NCI-H1694 treated with DMSO at 0.1 percent for 48 hours (cell line): ENCODE measurements at regions not wholly inside any gene's neighbourhood (a gene's known extent, or its start where the extent isn't known, plus 50 kb on each side); places are given as distances from the start of the nearest gene placed in this dataset.

Experiments used
- DNase-seq: peaks from one replicate; lab custom pipeline; 2025; lab: John Stamatoyannopoulos, UW

DNA sequence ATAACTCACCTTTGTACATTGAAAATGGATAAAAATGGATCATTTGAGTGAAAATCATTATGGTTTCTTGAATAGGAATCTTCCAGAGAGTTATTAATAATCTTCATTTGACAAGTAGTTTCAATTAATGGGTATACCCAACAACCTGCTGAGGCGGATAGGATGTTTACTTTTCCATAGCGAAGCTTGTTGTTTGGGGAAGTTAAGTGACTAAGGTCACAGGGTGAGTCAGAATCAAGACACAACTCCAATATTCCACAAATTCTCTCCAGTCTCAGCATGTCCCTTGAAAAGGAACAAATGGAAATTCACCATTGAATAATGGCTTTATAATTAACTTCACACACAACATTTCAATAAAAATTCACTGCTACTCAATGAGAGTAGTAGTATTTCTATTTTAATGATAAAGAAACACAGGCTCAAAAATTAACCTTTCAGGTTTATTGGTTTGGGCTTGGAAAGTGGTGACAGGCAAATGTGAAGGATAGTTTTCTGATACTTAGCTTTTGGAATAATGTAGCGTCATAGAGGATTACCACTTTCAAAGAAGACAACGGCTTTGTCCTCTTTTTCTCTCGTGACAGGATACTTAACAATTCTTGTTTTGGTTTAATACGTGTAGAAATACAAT, 211.3 kb downstream of the GPD2 start:
- DNase-seq: no peak

DNA sequence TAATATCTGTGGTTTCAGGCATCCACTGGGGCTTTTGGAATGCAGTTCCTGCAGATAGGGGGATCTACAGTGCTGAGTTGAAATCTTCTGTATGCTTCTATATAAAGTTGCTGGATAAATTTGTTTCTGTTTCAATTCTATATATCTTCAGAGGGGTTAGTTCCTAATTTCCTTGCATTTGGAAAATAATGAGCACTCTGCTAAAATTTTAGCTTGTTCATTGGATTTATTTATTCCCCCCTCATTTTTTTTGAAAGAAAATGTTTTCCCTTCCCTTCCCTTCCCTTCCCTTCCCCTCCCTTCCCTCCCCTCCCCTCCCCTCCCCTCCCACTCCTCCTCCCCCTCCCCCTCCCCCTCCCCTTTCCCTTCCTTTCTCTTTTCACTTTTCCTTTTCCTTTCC, 212.3 kb downstream of the GPD2 start:
- DNase-seq: no peak

DNA sequence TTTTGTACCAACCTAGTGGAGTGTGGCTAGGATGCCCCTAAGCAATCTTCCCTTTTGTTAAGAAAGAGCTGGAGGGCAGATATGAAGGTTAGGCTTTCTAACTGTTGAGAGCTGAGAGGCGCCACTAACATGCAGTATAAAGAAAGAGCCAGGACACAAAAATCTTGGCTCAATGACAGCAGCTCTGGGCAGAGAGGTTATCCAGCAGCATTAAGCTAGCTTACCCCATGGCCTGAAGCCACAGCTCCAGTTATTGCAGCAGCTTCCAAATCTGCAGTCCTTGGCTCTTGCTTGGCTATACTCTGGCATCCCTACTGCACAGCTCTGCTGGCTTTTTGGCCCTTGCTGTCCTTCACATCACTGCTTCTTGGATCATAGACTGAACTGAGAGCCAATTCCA, 213.4 kb downstream of the GPD2 start:
- DNase-seq: no peak

DNA sequence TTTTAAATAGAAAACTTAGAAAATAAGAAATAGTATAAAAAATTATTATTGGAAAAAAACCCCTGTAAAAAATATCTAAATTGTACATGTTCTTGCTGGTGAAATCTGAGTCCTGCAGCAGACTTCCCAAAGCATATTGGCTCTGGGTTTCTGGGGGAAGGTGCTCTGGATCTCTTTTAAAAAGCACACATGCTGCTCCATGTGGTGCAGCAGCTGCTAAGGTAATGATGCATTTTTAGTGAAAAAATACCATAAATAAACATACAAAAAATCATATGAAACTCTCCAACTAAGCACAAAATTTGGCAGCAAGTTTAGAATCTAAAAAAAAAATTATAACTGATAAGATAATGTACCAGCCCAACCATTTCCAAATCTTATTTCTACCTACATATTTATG, 216.5 kb downstream of the GPD2 start:
- peak; percentile 69 for DNase-seq

DNA sequence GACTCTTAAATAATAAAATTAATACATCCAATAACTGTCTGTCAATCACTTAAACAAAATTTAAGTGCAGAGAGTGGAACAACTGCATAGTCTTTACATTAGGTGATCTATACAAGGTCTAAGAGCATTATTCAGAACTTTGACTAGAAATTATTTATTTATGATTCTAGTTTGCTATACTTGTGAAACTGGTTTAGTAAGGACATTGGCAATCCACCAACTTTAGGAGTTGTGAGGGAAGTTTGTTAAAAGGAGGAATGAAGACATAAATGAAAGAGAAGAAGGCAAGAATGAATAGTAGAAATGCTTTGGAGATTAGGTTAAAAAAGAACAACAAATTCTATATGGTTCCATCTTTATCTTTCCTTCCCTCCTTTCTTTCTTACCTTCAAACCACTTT, 217.5 kb downstream of the GPD2 start:
- DNase-seq: no peak

DNA sequence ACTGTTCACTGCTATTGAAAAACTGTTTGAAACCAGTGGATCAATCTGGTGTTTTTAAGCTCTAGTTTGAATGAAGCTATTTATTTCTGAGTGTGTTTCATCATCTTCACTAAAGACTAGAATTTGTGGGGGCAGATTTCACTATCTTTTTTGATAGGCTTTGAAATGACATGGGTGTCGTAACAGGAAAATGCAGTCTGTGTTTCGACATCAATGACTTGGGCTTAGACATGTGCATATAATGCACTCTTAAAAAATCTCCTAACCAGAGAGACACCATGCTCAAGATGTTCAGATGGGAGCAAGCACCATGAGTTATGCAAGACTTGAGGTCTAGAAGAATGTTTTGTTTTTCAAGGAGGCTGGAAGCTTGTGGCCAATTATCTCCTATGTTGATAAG, 221.6 kb downstream of the GPD2 start:
- no peak for DNase-seq

DNA sequence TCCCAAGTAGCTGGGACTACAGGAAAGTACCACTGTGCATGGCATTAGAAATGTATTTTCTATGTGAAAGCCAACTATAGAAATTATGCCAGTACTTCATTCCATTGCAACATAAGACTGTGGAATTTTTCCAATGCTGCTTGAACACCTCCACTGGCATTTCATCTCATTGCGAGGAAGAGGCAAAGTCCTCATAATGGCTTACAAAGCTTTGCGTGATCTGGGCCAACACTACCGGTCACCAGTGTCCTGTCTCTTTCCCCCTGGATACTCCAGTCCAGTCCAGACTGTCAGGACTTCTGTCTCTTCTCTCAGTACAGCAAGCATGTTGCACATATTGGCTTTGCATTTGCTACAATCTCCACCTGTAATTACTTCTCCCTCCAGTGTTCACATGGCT, 223.5 kb downstream of the GPD2 start:
- DNase-seq: no peak

DNA sequence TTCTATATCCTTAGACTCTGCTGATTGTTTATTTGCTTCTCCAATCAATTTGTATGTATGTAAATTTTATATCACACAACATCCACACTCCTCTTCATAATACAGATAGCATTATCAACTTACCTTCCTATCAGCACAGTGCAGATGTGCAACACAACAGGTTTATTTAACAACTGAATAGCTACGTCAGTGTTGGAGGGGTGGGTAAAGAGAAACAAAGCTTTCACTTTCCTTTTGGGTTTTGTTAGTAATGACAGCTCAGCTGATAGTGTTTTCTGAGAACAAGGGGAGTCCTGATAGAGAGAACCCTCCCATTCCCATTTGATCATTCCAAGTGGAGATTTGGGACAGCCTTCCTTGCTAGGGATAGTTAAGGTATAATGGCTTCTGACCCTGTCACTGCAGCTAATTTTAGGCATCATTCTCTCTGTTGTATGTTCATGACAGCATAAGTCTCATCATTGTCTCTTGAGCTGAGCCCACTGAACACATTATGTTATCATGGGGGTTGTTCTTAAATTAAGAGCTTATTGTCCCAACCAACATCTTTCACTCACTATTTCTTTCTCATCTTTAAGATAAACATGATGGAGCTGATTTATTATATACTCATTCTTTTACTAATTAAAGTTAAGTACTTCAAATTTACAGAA, 227.7 kb downstream of the GPD2 start:
- DNase-seq: no peak

DNA sequence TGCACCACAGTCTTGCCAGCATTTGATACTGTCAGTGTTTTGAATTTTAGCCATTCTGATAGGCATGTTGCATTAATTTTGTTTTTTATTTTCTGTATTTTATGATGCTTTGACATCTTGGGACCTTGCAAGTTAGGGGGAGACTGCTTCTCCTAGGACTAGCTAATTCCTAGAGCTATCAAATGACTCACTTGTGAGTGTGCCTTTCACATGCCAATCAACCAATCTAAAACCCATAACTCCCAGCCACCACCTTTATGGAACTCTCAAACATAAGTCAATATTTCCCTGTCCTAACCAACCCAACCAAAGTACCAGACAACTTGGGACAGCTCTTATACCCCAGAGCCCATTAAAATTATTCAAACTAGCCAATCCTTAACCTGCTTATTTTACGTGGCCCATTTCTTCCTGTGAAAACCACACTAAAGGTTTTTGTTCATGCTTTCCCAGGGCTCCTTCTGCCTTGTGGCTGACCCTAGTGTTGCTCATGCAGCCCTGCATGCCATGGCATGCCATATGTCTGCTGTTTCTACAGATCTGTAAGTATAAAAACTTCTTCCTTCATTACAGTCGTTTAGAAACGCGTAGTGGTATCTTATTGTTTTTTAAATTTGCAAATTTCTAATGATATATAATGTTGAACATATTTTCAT, 230.1 kb downstream of the GPD2 start:
- no peak for DNase-seq

DNA sequence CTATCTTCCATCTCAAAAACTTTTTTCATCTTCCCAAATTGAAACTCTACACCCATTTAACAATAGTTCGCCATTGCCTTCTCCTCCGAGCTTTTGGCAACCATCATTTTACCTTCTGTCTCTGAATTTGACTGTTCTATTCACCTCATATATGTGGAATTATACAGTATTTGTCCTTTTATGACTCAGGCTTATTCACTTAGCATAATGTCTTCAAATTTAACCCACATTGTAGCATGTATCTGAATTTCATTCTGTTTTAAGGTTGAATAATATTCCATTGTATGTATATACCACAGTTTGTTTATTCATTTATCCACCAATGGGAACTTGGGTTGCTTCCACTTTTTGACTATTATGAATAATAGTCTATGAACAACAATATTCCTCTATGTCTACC, 233.9 kb downstream of the GPD2 start:
- DNase-seq: no peak

DNA sequence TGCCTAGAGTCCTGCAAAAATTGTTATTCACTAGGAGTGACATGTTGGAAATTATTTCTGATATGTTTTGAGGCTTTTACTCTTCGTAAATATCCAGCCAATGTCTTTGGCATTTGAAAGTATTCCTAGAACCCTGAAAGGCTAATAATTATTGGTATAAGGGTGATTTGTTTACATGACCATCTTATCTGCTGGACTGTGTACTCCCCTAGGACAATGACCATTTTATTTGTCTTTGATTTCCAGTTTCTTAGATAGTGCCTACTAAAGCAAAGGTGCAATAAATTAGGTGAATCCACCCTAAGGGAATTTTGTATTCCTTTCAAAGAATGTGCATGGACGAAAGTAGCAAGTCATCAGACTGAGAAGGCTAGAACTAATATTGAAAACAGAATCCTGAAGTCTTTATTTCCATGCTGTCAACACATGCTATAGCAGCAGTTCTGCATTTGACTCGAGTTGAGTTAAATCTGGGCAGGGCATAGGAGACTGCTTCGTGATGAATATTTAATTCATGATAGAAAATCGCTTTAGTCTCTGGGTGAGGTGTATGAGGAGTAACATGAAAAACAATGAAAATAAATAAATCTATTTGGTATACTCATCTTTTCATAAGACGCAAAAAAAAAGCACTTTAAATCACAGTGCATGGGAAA, 235.7 kb downstream of the GPD2 start:
- no peak for DNase-seq

DNA sequence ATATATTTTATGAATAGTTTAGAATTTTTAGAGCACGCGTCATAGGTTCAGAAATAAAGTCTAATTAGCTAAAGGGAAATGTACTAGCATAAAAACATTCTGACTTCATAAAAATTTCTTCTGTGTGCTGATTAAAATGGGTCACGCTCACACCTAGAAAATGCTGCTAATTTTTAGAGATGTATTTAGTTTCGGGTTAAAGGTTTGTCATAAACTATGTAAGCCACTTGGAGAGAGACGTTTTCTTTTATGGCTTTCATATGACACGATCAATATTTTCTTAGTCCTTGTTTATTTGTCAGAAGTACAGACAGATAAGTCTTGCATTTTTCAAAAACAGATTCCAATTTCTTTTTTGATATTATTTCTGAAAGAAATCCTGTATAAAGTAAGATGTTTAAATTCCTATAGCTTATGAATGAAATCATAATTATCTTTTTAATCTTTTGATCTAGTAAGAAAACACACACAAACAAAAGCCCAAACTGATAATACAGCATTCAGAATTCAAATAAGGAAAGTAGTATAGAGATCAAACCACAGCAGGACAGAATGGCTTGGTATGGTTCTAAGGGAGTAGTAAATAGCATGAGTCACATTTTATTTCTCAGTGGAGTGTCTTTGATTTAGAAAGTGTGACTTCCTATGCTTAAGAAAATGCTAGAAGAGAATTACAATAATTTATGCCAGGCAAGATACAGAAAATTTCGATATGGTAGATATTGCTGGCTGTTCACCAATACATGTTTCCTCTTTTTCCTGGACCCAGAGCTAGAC, 236.6 kb downstream of the GPD2 start:
- no peak for DNase-seq

DNA sequence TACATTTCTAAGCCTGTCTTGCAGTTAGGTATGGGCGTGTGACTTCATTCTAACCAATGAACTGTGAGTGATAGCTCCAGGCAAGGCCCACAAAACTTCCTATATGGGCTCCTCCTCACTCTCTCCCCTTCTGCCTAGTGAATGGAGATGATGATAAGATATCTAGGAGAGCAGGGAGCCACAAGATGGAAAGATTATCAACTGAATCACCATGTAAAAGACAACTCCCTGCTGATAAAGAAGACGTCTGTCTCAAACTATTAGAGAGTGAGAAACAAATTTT, 237.1 kb downstream of the GPD2 start:
- no peak for DNase-seq

DNA sequence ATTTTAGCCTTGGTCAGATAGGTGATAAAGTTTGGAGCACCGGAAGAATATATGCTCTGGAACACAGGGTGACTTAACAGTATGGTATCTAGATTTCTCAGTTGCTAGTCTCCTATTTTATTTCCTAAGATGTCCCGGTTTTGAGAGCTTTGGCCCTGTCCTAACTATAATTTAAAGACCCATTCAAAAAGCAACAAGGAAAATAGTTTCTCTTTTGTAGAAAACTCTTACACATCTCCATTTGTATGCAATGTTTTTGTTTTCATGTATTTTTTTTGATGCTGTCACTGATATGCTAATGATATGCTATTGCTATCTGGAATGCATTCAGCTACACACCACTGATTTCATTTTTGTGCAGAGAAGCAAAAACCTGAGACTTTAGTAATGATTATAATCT, 237.8 kb downstream of the GPD2 start:
- DNase-seq: no peak

DNA sequence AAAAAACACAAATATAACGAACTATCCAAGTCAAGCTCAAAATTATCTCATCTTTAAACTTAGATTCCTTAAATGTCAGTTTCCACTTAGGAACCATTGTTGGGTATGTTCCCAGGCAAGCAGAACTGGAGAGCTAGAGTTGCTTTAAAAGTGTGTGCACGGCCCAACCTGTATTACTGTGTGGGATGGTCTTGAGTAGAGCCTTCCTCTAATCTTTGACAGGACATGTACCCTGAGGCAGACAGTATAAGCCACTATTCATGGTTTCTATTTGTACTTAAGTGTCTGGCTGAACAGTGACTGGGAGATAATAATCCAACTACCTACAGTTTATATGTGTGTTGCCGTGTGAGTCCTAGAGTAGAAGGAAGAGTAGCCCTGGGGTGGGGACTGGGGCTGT, 239.7 kb downstream of the GPD2 start:
- no peak for DNase-seq

DNA sequence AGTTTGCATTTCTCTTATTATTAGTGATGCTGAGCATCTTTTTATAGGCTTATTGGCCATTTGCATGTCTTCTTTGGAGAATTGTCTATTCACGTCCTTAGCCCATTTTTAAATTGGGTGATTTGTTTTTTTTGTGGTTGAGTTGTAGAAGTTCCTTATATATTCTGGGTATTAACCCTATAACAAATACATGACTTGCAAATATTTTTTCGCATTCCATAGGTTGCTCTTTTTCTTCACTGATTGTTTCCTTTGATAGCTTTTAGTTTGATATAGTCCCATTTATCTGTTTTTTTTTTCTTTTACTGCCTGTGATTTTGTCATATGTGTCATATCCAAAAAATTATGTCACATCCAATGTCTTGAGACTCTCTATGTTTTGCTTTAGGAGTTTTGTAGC, 243.6 kb downstream of the GPD2 start:
- DNase-seq: no peak

DNA sequence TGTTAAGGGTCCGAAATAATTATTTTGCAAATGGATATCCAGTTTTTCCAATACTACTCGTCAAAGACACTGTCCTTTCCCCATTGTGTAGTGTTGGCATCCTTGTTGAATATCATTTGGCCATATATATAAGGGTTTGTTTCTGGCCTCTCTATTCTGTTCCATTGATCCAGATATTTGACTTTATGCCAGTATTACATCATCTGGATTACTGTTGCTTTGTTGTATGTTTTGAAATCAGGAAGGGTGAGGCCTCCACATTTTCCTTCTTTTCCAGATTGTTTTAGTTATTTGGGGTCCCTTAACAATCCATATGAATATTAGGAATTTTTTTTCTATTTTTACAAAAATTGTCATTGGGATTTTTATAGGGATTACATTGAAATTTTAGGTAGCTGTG, 244.1 kb downstream of the GPD2 start:
- no peak for DNase-seq

DNA sequence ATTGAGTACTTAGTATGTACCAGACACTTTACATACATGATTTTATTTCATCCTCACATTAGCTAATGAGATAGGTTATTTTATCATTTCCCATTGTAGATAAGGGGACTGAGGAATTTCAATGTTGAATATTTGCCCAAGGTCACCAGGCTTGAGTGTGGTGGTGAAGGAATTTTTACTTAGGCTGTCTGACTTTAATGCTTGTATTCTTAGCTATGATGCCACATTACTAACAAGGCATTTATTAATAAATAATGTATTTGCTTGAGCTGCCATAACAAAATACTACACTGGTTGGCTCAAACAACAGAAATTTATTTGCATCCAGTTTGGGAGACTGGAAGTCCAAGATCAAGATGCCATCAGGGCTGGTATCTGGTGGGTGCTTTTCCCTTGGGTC, 250.9 kb downstream of the GPD2 start:
- DNase-seq: no peak

DNA sequence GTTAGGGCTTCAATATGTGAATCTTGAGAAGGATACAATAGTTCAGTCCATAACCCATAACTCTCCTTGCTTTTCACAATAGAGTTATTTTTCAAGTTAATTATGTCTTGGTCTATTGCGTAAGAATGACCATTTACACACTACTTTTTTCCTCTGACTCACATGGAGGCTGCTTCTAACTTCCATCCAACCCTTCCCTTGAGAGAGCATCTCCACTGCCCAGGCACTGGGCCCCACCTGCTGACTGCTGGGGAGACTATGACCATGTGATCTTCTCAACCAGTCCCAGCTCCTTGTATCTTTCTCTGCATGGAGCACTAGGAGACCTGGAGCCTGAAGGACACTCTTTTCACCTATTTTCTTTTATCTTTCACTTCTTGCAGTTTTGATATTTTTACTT, 251.5 kb downstream of the GPD2 start:
- DNase-seq: no peak

DNA sequence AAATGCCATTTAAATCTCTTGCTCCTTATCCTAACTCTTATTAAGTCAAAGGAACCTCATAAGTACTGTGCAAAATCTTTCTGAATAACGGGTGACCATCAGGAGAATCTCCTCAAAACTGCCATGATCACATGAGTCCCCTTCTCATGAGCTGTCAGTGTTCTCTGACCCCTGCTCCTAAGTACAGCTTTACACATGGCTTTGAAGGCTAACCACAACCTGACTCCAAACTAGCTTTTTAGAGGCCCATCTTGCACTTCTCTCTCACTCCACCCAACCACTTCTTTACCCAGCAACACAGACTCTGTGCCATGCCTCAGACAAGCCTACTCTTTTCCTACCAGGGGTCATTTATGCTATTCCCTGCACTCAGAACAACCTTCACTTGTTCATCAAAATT, 253.8 kb downstream of the GPD2 start:
- no peak for DNase-seq

DNA sequence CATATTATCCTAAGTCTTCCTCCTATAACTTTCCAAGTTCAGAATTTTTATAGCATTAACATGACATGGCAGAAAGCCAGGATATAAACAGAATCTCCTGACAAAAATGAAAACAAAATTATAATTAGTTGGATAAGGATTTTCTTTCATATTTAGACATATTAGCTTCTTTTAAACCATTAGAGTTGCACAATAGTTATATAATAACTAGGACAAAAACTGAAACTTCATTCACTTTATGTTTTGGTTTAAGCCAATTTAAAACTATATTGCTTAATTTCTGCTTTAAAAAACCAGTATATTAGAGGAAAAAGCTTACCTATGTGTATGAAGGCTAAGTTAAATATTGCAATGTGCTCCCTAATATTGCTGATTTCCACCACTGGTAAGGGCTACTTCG, 254.8 kb downstream of the GPD2 start:
- DNase-seq: no peak

DNA sequence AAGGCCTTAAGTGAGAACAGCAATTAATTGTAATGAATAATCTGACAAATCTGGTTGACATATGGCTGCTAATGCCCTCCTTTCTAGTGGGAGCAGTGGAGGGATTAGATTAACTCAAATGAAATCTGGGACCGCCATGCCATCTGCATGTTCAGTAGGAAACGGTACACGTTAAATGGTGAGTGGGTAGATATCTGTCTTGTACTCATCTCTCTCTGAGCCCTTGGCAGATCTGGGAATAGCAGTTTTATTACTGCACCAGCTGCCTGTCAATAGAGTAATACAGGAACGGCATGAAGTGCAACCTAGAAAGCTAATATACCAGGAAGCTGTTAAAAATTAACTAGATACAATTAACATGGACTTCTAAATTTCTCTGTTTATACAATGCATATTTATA, 258.8 kb downstream of the GPD2 start:
- DNase-seq: peak; percentile 68

DNA sequence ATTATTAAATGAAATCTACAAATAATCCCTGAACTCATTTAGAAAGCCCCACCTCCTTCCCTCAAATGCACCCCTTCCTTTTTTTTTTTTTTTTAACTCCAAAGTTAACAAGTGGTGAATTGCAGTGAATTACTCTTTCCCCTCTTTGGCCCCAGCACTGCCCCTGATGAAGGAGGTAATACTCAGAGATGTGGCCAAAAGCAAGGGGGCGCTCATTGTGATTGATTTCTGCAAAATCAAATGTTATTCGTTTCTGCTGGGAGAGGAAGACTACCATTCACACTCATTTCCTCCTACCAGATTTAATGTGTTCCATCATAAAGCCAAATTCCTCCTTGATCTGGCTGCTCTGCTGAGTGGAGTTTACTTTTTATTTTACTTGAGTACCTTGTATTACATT, 259.4 kb downstream of the GPD2 start:
- no peak for DNase-seq
